ENCODE measurements at regions not wholly inside any gene's neighbourhood (a gene's known extent, or its start where the extent isn't known, plus 50 kb on each side); places are given as distances from the start of the nearest gene placed in this dataset.

DNA sequence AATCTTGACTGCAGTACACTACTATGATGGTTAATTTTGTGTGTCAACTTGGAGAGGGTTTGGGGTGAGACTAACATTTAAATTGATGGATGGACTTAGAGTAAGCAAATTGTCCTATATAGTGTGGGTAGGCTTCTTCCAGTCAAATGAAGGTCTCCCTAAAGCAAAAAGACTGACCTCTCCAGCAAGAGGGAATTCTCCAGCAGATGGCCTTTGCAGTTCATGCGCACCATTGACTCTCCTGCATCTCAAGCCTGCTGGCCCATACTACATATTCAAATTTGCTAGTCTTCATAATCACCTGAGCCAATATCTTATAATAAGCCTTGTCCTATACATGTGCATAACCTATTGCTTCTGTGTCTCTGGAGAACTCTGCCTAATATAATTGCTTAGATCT is 260.2 kb downstream of the RERGL start:
- H3K36me3 Mint-ChIP-seq (ENCODE audit: insufficient read depth in 1 of 3, low read depth in 3 of 3) = no peaks in the 10 kb centered on the region
- no peaks in the 10 kb centered on the region for H3K27me3 Mint-ChIP-seq (ENCODE audit: low read depth)
- Histone ChIP-seq H3K79me1 (ENCODE audit: insufficient read depth, low read depth, low read length, poor library complexity, severe bottlenecking) (no peaks in the 10 kb centered on the region), H3T11ph (ENCODE audit: low read length) (no peak overlapping the region), H4K91ac (ENCODE audit: insufficient read length, low read depth, low read length) (no peak overlapping the region), H3K4me2 (ENCODE audit: insufficient read depth, insufficient read length, low read length) (no peak overlapping the region), H3K27me3 (ENCODE audit: insufficient read depth, low read length) (no peaks in the 10 kb centered on the region), H2BK15ac (ENCODE audit: low read depth, low read length) (no peak overlapping the region), H2BK12ac (ENCODE audit: insufficient read length, low read depth, low read length) (no peak overlapping the region), H2BK120ac (ENCODE audit: low read depth, low read length, poor library complexity, severe bottlenecking) (no peak overlapping the region), H4K8ac (replicated peaks; ENCODE audit: insufficient read length, low read depth, low read length) (no peak overlapping the region), H3K9ac (ENCODE audit: extremely low read depth, insufficient read length, low read length) (no peak overlapping the region), H3K27ac (ENCODE audit: insufficient read length, low read depth, low read length) (no peak overlapping the region), H4K20me1 (ENCODE audit: control insufficient read depth, insufficient read depth, insufficient read length) (no peaks in the 10 kb centered on the region), H4K5ac (ENCODE audit: insufficient read length, low read depth, low read length) (no peak overlapping the region), H3K4me1 (ENCODE audit: insufficient read depth, low read length) (no peaks in the 10 kb centered on the region), H2AK5ac (ENCODE audit: insufficient read length, low read length) (no peak overlapping the region), H3K9me3 (ENCODE audit: control insufficient read depth, low read depth, low read length) (no peaks in the 10 kb centered on the region), H3K18ac (ENCODE audit: insufficient read length, low read depth, low read length) (no peak overlapping the region), H3K79me2 (ENCODE audit: insufficient read depth, low read length) (no peaks in the 10 kb centered on the region), H3K14ac (ENCODE audit: insufficient read depth, low read length) (no peak overlapping the region), H3K56ac (ENCODE audit: insufficient read length, low read depth, low read length) (no peak overlapping the region), H3K23me2 (ENCODE audit: insufficient read length, low read depth, low read length, poor library complexity, severe bottlenecking) (no peaks in the 10 kb centered on the region), H2AFZ (ENCODE audit: low read length) (no peak overlapping the region), H3K23ac (ENCODE audit: insufficient read length, low read depth, low read length) (no peak overlapping the region), H2BK5ac (ENCODE audit: insufficient read length, low read length) (no peak overlapping the region), H3K4ac (ENCODE audit: low read depth, low read length) (no peak overlapping the region), H2BK20ac (ENCODE audit: low read depth, low read length, poor library complexity, severe bottlenecking) (no peak overlapping the region)
- DNase-seq = no peak
- no CpG with 5 or more reads among the region's 1 CpG for WGBS (ENCODE audit: extremely low coverage, insufficient read length, low lambda C conversion rate)
- no peak; the same call in 2 of the 3 replicates for TF ChIP-seq CTCF (conservative IDR thresholded peaks at IDR 0.05)
- no peak overlapping the region for H3K4me3 Mint-ChIP-seq
- no peak overlapping the region for H3K27ac Mint-ChIP-seq
- H3K4me1 Mint-ChIP-seq = 0 out of 4 replicates have a peak, but pooled peaks cover 0 to 4% of the 10 kb centered on the region in 2 experiments
- H3K9me3 Mint-ChIP-seq = peaks cover 0 to under 1% of the 10 kb centered on the region in 2 experiments; a peak in 1 of 5 replicates
